K562 (cell line): ENCODE measurements at regions not wholly inside any gene's neighbourhood (a gene's known extent, or its start where the extent isn't known, plus 50 kb on each side); places are given as distances from the start of the nearest gene placed in this dataset.

Source experiments
- ATAC-seq: fragments of 200-7000 bp; cut with Tn5 transposase; 3 replicates; pipeline ENCODE4 v1.9.1; 2020; ENCODE audit warnings: moderate library complexity
- BruUV-seq: library from RNA; stranded (reverse); fragments of 400-500 nt; replicated peaks from 2 replicates; lab custom pipeline; 2021; lab: Mats Ljungman, UMichigan
- CTCF ChIA-PET: fragments of 300-600 bp; formaldehyde crosslinking; extraction: SDS; loops from one replicate; lab custom pipeline; 2021; ENCODE audit warnings: low intra/inter-chr PET ratio; lab: Yijun Ruan, JAX
- POLR2A ChIA-PET: fragments of 300-600, 350-650 bp; sonication (Branson Sonifier 250); formaldehyde crosslinking; extraction: SDS; loops from one replicate; lab custom pipeline; 2021; ENCODE audit warnings: antibody characterized with exemption, inconsistent platforms; lab: Yijun Ruan, JAX
- DNase-seq, 4 experiments: peaks; one replicate each; pipeline versions ENCODE4 v3.0.0 to v3.0.0-alpha.2; 2011 to 2018; ENCODE audit warnings: low spot score in 3 of 4, mixed read lengths in 3 of 4; ENCODE audit errors: extremely low read depth in 1 of 4
- FAIRE-seq: peaks from 2 replicates; lab custom pipeline; 2011; peaks lifted over from hg19 to GRCh38; lab: Jason Lieb, UNC
- H2AFZ ChIP-seq: 2 replicates; pipeline ENCODE4 v1.6.0; 2011; ENCODE audit warnings: low read depth, low read length, control low read depth, inconsistent platforms
- H3K27ac ChIP-seq: fragments of 200-600 bp; 3 replicates; pipeline ENCODE4 v1.8.0; 2011; ENCODE audit warnings: low read depth, mild to moderate bottlenecking, control low read depth, inconsistent platforms, low read length, moderate library complexity, mixed read lengths; ENCODE audit errors: extremely low read depth
- H3K27me3 ChIP-seq, 2 experiments: fragments of 300-600 bp in 1 of 2; 2 replicates in 1 of 2; 3 replicates in 1 of 2; pipeline versions ENCODE4 v1.6.0 to v1.8.0; 2011; ENCODE audit warnings: inconsistent platforms in 2 of 2, low read length in 2 of 2, mild to moderate bottlenecking in 1 of 2, mixed read lengths in 1 of 2, moderate library complexity in 1 of 2; ENCODE audit not compliant: control insufficient read depth in 2 of 2, insufficient read depth in 2 of 2
- H3K36me3 ChIP-seq: fragments of 300-600 bp; 3 replicates; pipeline ENCODE4 v1.8.0; 2011; ENCODE audit warnings: mild to moderate bottlenecking, low read length, inconsistent platforms; ENCODE audit not compliant: control insufficient read depth, insufficient read depth
- H3K4me1 ChIP-seq, 2 experiments: fragments of 200-600 bp in 1 of 2; replicated peaks in 1 of 2; 2 replicates in 1 of 2; 3 replicates in 1 of 2; pipeline versions ENCODE4 v1.5.1 to v1.8.0; 2011; ENCODE audit warnings: inconsistent platforms in 2 of 2, low read length in 2 of 2, mild to moderate bottlenecking in 1 of 2, mixed read lengths in 1 of 2, moderate library complexity in 1 of 2; ENCODE audit not compliant: control insufficient read depth in 2 of 2, insufficient read depth in 2 of 2
- H3K4me2 ChIP-seq: 2 replicates; pipeline ENCODE4 v1.6.1; 2011; ENCODE audit warnings: low read length, control low read depth, inconsistent platforms, mixed read lengths; ENCODE audit not compliant: insufficient read depth
- H3K4me3 ChIP-seq: fragments of 200-600 bp; sonication (generic), shearing (Covaris generic); 2 replicates; pipeline ENCODE4 v1.5.1; 2016; ENCODE audit warnings: control low read depth, inconsistent platforms
- H3K79me2 ChIP-seq: fragments of 200-600 bp; 3 replicates; pipeline ENCODE4 v1.8.0; 2011; ENCODE audit warnings: low read length, inconsistent platforms; ENCODE audit not compliant: control insufficient read depth, insufficient read depth
- H3K9ac ChIP-seq, 2 experiments: 2 replicates each; pipeline versions ENCODE4 v1.6.0 to v1.6.1; 2011; ENCODE audit warnings: low read depth in 2 of 2, low read length in 2 of 2, control low read depth in 1 of 2, inconsistent platforms in 1 of 2, mild to moderate bottlenecking in 1 of 2, mixed read lengths in 1 of 2; ENCODE audit not compliant: insufficient read depth in 1 of 2
- H3K9me1 ChIP-seq: one replicate; pipeline ENCODE4 v1.6.0; 2011; ENCODE audit warnings: inconsistent platforms, mild to moderate bottlenecking, low read length, moderate library complexity; ENCODE audit not compliant: control insufficient read depth, insufficient read depth
- H3K9me3 ChIP-seq: replicated peaks from 2 replicates; pipeline ENCODE4 v1.5.1; 2011; ENCODE audit warnings: low read depth, low read length, inconsistent platforms; ENCODE audit not compliant: control insufficient read depth, insufficient read depth
- H4K20me1 ChIP-seq: replicated peaks from 2 replicates; pipeline ENCODE4 v1.6.1; 2011; ENCODE audit warnings: low read length, inconsistent platforms, mixed read lengths; ENCODE audit not compliant: control insufficient read depth, insufficient read depth
- CXXC5 ChIP-seq: fragments of 250-450 bp; sonication (Bioruptor Pico); IDR thresholded peaks from 2 replicates; pipeline ENCODE4 v1.8.0; 2022; ENCODE audit warnings: inconsistent platforms, mild to moderate bottlenecking, moderate library complexity
- ELK3 ChIP-seq: fragments of 450-650 bp; formaldehyde crosslinking; IDR thresholded peaks from 2 replicates; pipeline ENCODE4 v1.4.0; 2020; ENCODE audit warnings: mild to moderate bottlenecking
- GATAD2A ChIP-seq: fragments of 450-650 bp; IDR thresholded peaks from 2 replicates; pipeline ENCODE4 v1.6.1; 2017
- GMEB1 ChIP-seq: fragments of 250-450 bp; sonication (Bioruptor Pico); IDR thresholded peaks from 2 replicates; pipeline ENCODE4 v1.4.0; 2020; ENCODE audit warnings: mild to moderate bottlenecking
- HMGXB4 ChIP-seq: sonication (generic); formaldehyde crosslinking; IDR thresholded peaks from 2 replicates; pipeline ENCODE4 v1.8.1; 2023; ENCODE audit warnings: mild to moderate bottlenecking, missing genetic modification reagents
- NRF1 ChIP-seq, 2 experiments: fragments of 450-650 bp; IDR thresholded peaks in 1 of 2; conservative IDR thresholded peaks in 1 of 2; 2 replicates each; pipeline ENCODE4 v1.6.1; 2014; ENCODE audit warnings: mild to moderate bottlenecking in 2 of 2
- PBX2 ChIP-seq, 2 experiments: IDR thresholded peaks in 1 of 2; conservative IDR thresholded peaks in 1 of 2; 2 replicates each; pipeline ENCODE4 v1.6.1; 2016; ENCODE audit warnings: low read depth in 2 of 2, mild to moderate bottlenecking in 1 of 2, missing compliant biosample characterization in 1 of 2, missing genetic modification characterization in 1 of 2, moderate library complexity in 1 of 2
- RNF2 ChIP-seq: sonication (generic); IDR thresholded peaks from 2 replicates; pipeline ENCODE4 v1.6.1; 2016
- SMARCC2 ChIP-seq: fragments of 450-650 bp; IDR thresholded peaks from 2 replicates; pipeline ENCODE4 v1.6.1; 2017; ENCODE audit warnings: antibody characterized with exemption, moderate library complexity, mild to moderate bottlenecking, low read depth
- TAF7 ChIP-seq: fragments of 450-650 bp; IDR thresholded peaks from 2 replicates; pipeline ENCODE4 v1.6.1; 2016; ENCODE audit warnings: missing genetic modification characterization, missing compliant biosample characterization
- TFAM ChIP-seq: fragments of 250-450 bp; sonication (Bioruptor Pico); conservative IDR thresholded peaks from 2 replicates; pipeline ENCODE4 v1.5.0; 2021; ENCODE audit warnings: mild to moderate bottlenecking, moderate library complexity
- TFAP4 ChIP-seq: sonication (generic); formaldehyde crosslinking; IDR thresholded peaks from 2 replicates; pipeline ENCODE4 v1.8.0; 2022; ENCODE audit warnings: missing genetic modification reagents, mild to moderate bottlenecking, moderate library complexity, borderline replicate concordance
- THRAP3 ChIP-seq: fragments of 450-650 bp; IDR thresholded peaks from 2 replicates; pipeline ENCODE4 v1.6.1; 2016; ENCODE audit warnings: mild to moderate bottlenecking, inconsistent platforms, borderline replicate concordance
- ZBTB17 ChIP-seq: fragments of 450-650 bp; formaldehyde crosslinking; IDR thresholded peaks from 2 replicates; pipeline ENCODE4 v1.4.0; 2020; ENCODE audit warnings: mild to moderate bottlenecking
- ZNF24 ChIP-seq: fragments of 450-650 bp; IDR thresholded peaks from 2 replicates; pipeline ENCODE4 v1.6.1; 2016
- WGBS: fragments of 100-300 bp; shearing (Covaris generic); methylation state at CpG from one replicate; pipeline ENCODE4 v1.1.6; 2016; ENCODE audit warnings: low coverage, mixed read lengths; ENCODE audit not compliant: insufficient coverage; ENCODE audit errors: missing lambda C conversion rate; 5-methylcytosine and 5-hydroxymethylcytosine counted together
- in situ Hi-C: fragments of 300-500 bp; cut with MboI; formaldehyde crosslinking; loops from 4 replicates; pipeline ENCODE4 v1.15.0; 2018; ENCODE audit warnings: inconsistent platforms, mixed read lengths
- intact Hi-C: fragments of 100-400 bp; cut with micrococcal nuclease; formaldehyde crosslinking; loops from 2 replicates; pipeline ENCODE4 v1.14.2; 2022

- Histone ChIP-seq H3K27ac (no peak overlapping the region), H3K4me3 (no peak overlapping the region), H3K27me3 (no peaks in the 10 kb centered on the region), H3K9ac (no peak overlapping the region), H3K4me1 (peaks cover 4 to 10% of the 10 kb centered on the region in 2 experiments; a peak in 4 of 5 replicates), H3K9me3 (no peaks in the 10 kb centered on the region), H3K36me3 (no peaks in the 10 kb centered on the region), H3K4me2 (no peak overlapping the region), H4K20me1 (no peaks in the 10 kb centered on the region), H2AFZ (0 out of 2 replicates have a peak overlapping the region, but pooled peaks have one; percentile 41), H3K79me2 (no peaks in the 10 kb centered on the region), H3K9me1 (no peaks in the 10 kb centered on the region)
- POLR2A ChIA-PET, result no interaction called here
- FAIRE-seq, result no peak
- no peak for TF ChIP-seq RNF2
- no peak for TF ChIP-seq TAF7 (tag)
- TF ChIP-seq THRAP3, result no peak
- TF ChIP-seq CXXC5, result no peak
- no peak for TF ChIP-seq TFAP4 (CRISPR knock-in tag)
- TF ChIP-seq PBX2 (CRISPR knock-in tag; IDR thresholded peaks at IDR 0.05; ENCODE audit: low read depth), result no peak
- TF ChIP-seq PBX2 (tag; conservative IDR thresholded peaks at IDR 0.05; ENCODE audit: low read depth), result no peak
- no peak for TF ChIP-seq ZNF24
- no peak for TF ChIP-seq SMARCC2
- no peak for TF ChIP-seq HMGXB4 (CRISPR knock-in tag)
- no peak for TF ChIP-seq ELK3
- no peak for TF ChIP-seq NRF1 (conservative IDR thresholded peaks at IDR 0.05 in 1 of 2, IDR thresholded peaks at IDR 0.05 in 1 of 2)
- TF ChIP-seq GMEB1 (CRISPR knock-in tag), result no peak
- TF ChIP-seq GATAD2A, result no peak
- TF ChIP-seq ZBTB17 (CRISPR knock-in tag), result no peak
- TF ChIP-seq TFAM (CRISPR knock-in tag), result no peak
- CTCF ChIA-PET, result no interaction called here
- in situ Hi-C loops (no loop called here), intact Hi-C loops (no loop called here)
- DNase-seq, result no peak
- ATAC-seq, result no peak
- no TSS peak for BruUV-seq
- WGBS, result 90% methylated on average over 5 of the region's 5 CpGs
These were observed 65.1 kb upstream of the TBL1XR1 start for GRCh38 chr3:177262396-177262795.
